MG63 (cell line): ENCODE measurements at regions not wholly inside any gene's neighbourhood (a gene's known extent, or its start where the extent isn't known, plus 50 kb on each side); places are given as distances from the start of the nearest gene placed in this dataset.

ENCODE experiments used
- DNase-seq: peaks from one replicate; pipeline ENCODE4 v3.0.0-alpha.2; 2020
- H3K27me3 ChIP-seq: fragments of 250-450 bp; sonication (Bioruptor Pico); 2 replicates; pipeline ENCODE4 v1.5.1; 2020; ENCODE audit warnings: mild to moderate bottlenecking, moderate library complexity
- H3K36me3 ChIP-seq: fragments of 250-450 bp; sonication (Bioruptor Pico); 2 replicates; pipeline ENCODE4 v1.5.1; 2020; ENCODE audit warnings: mild to moderate bottlenecking, moderate library complexity
- H3K4me3 ChIP-seq: fragments of 250-450 bp; sonication (Bioruptor Pico); 2 replicates; pipeline ENCODE4 v1.5.1; 2020; ENCODE audit warnings: mild to moderate bottlenecking, moderate library complexity
- H3K9me3 ChIP-seq: fragments of 250-450 bp; sonication (Bioruptor Pico); 2 replicates; pipeline ENCODE4 v1.5.1; 2020; ENCODE audit warnings: mild to moderate bottlenecking, moderate library complexity

- H3K4me3 ChIP-seq, result no peak overlapping the region
- DNase-seq, result no peak
Observed at GRCh38 chr9:27714388-27714787, 141.1 kb upstream of the C9orf72 start.

GRCh38 chr9:27715651-27716050 is 142.4 kb upstream of the C9orf72 start:
- no peaks in the 10 kb centered on the region for H3K27me3 ChIP-seq
- DNase-seq, result no peak
- H3K4me3 ChIP-seq, result no peak overlapping the region
- H3K36me3 ChIP-seq, result no peaks in the 10 kb centered on the region
- no peaks in the 10 kb centered on the region for H3K9me3 ChIP-seq

More at GRCh38 chr9:27714388-27714787, 141.1 kb upstream of the C9orf72 start:
- H3K9me3 ChIP-seq, result no peaks in the 10 kb centered on the region
- no peaks in the 10 kb centered on the region for H3K27me3 ChIP-seq
- H3K36me3 ChIP-seq, result no peaks in the 10 kb centered on the region

GRCh38 chr9:27717991-27718390 is 144.7 kb upstream of the C9orf72 start:
- Histone ChIP-seq H3K4me3 (no peak overlapping the region), H3K27me3 (no peaks in the 10 kb centered on the region), H3K36me3 (no peaks in the 10 kb centered on the region), H3K9me3 (no peaks in the 10 kb centered on the region)
- no peak for DNase-seq

- no peak for DNase-seq
- H3K27me3 ChIP-seq, result no peaks in the 10 kb centered on the region
- H3K9me3 ChIP-seq, result no peaks in the 10 kb centered on the region
- no peaks in the 10 kb centered on the region for H3K36me3 ChIP-seq
- H3K4me3 ChIP-seq, result no peak overlapping the region
Observed at GRCh38 chr9:27719711-27720110, 146.4 kb upstream of the C9orf72 start.

GRCh38 chr9:27722866-27723265 is 149.6 kb upstream of the C9orf72 start:
- H3K27me3 ChIP-seq, result no peaks in the 10 kb centered on the region
- DNase-seq, result no peak
- no peak overlapping the region for H3K4me3 ChIP-seq
- no peaks in the 10 kb centered on the region for H3K36me3 ChIP-seq
- no peaks in the 10 kb centered on the region for H3K9me3 ChIP-seq

- no peak for DNase-seq
- Histone ChIP-seq H3K27me3 (no peaks in the 10 kb centered on the region), H3K9me3 (no peaks in the 10 kb centered on the region), H3K36me3 (no peaks in the 10 kb centered on the region), H3K4me3 (no peak overlapping the region)
Observed at GRCh38 chr9:27726244-27727081, 153.2 kb upstream of the C9orf72 start.

GRCh38 chr9:27732494-27732893 is 159.2 kb upstream of the C9orf72 start:
- DNase-seq, result no peak
- Histone ChIP-seq H3K36me3 (no peaks in the 10 kb centered on the region), H3K4me3 (no peak overlapping the region), H3K27me3 (no peaks in the 10 kb centered on the region), H3K9me3 (no peaks in the 10 kb centered on the region)

- H3K4me3 ChIP-seq, result no peak overlapping the region
- H3K9me3 ChIP-seq, result no peaks in the 10 kb centered on the region
- H3K27me3 ChIP-seq, result no peaks in the 10 kb centered on the region
- no peaks in the 10 kb centered on the region for H3K36me3 ChIP-seq
- DNase-seq, result no peak
Observed at GRCh38 chr9:27743490-27743889, 170.2 kb upstream of the C9orf72 start.

- Histone ChIP-seq H3K9me3 (no peaks in the 10 kb centered on the region), H3K27me3 (no peaks in the 10 kb centered on the region), H3K4me3 (no peak overlapping the region), H3K36me3 (no peaks in the 10 kb centered on the region)
- DNase-seq, result no peak
Observed at GRCh38 chr9:27747450-27747849, 174.2 kb upstream of the C9orf72 start.

GRCh38 chr9:27749838-27750237 is 176.6 kb upstream of the C9orf72 start:
- no peaks in the 10 kb centered on the region for H3K9me3 ChIP-seq
- no peaks in the 10 kb centered on the region for H3K27me3 ChIP-seq
- no peak overlapping the region for H3K4me3 ChIP-seq
- DNase-seq, result no peak
- no peaks in the 10 kb centered on the region for H3K36me3 ChIP-seq

GRCh38 chr9:27750566-27750965 is 177.3 kb upstream of the C9orf72 start:
- Histone ChIP-seq H3K4me3 (no peak overlapping the region), H3K9me3 (no peaks in the 10 kb centered on the region), H3K27me3 (no peaks in the 10 kb centered on the region), H3K36me3 (no peaks in the 10 kb centered on the region)
- no peak for DNase-seq

GRCh38 chr9:27752069-27752468 is 178.8 kb upstream of the C9orf72 start:
- no peaks in the 10 kb centered on the region for H3K27me3 ChIP-seq

GRCh38 chr9:27755846-27756245 is 182.6 kb upstream of the C9orf72 start:
- no peak for DNase-seq
- Histone ChIP-seq H3K27me3 (no peaks in the 10 kb centered on the region), H3K4me3 (no peak overlapping the region), H3K36me3 (no peaks in the 10 kb centered on the region), H3K9me3 (no peaks in the 10 kb centered on the region)

More at GRCh38 chr9:27752069-27752468, 178.8 kb upstream of the C9orf72 start:
- no peaks in the 10 kb centered on the region for H3K9me3 ChIP-seq
- H3K4me3 ChIP-seq, result no peak overlapping the region
- no peaks in the 10 kb centered on the region for H3K36me3 ChIP-seq
- DNase-seq, result no peak

- DNase-seq, result no peak
- Histone ChIP-seq H3K9me3 (no peaks in the 10 kb centered on the region), H3K4me3 (no peak overlapping the region), H3K36me3 (no peaks in the 10 kb centered on the region), H3K27me3 (no peaks in the 10 kb centered on the region)
Observed at GRCh38 chr9:27756418-27756817, 183.1 kb upstream of the C9orf72 start.

GRCh38 chr9:27763831-27764230 is 190.6 kb upstream of the C9orf72 start:
- no peaks in the 10 kb centered on the region for H3K27me3 ChIP-seq
- H3K36me3 ChIP-seq, result no peaks in the 10 kb centered on the region
- H3K4me3 ChIP-seq, result no peak overlapping the region
- H3K9me3 ChIP-seq, result no peaks in the 10 kb centered on the region
- DNase-seq, result no peak

- DNase-seq, result no peak
- Histone ChIP-seq H3K9me3 (no peaks in the 10 kb centered on the region), H3K36me3 (no peaks in the 10 kb centered on the region), H3K27me3 (no peaks in the 10 kb centered on the region), H3K4me3 (no peak overlapping the region)
Observed at GRCh38 chr9:27765266-27766072, 192.2 kb upstream of the C9orf72 start.

- no peaks in the 10 kb centered on the region for H3K9me3 ChIP-seq
- no peaks in the 10 kb centered on the region for H3K36me3 ChIP-seq
- H3K4me3 ChIP-seq, result no peak overlapping the region
- no peaks in the 10 kb centered on the region for H3K27me3 ChIP-seq
- no peak for DNase-seq
Observed at GRCh38 chr9:27766073-27766835, 193.0 kb upstream of the C9orf72 start.
